ENCODE measurements at regions not wholly inside any gene's neighbourhood (a gene's known extent, or its start where the extent isn't known, plus 50 kb on each side); places are given as distances from the start of the nearest gene placed in this dataset.

DNA sequence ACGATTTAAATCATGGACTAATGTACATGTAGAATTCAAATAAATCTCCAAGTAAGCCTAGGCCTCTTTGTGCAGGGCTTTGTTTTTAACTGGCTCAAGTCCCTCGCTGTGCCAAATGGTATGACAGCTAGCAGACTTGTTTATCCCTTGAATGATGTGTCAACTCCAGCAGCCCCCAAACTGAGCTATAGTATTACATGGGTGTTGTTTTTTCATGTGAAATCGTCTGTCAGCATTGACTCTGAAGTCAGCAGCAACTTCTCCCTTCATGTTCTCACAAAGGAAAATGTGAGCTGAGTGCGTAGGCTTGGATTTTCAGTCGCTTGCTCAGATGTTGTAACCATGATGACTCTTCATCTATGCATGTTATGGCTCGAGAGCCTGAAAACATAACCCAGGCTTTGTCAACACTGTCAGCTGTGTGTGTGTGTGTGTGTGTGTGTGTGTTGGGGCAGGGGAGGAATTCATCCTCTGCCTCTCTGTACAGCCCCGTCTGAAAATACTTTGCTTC is 73.3 kb downstream of the PTHLH start (continued):
- TF ChIP-seq, protein P1, sequence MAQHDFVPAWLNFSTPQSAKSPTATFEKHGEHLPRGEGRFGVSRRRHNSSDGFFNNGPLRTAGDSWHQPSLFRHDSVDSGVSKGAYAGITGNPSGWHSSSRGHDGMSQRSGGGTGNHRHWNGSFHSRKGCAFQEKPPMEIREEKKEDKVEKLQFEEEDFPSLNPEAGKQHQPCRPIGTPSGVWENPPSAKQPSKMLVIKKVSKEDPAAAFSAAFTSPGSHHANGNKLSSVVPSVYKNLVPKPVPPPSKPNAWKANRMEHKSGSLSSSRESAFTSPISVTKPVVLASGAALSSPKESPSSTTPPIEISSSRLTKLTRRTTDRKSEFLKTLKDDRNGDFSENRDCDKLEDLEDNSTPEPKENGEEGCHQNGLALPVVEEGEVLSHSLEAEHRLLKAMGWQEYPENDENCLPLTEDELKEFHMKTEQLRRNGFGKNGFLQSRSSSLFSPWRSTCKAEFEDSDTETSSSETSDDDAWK (CRISPR knock-in tag; IDR thresholded peaks at IDR 0.05) = no peak
- no peak for TF ChIP-seq ATF6 (CRISPR knock-in tag; conservative IDR thresholded peaks at IDR 0.05)
- no peak for TF ChIP-seq LBX2 (CRISPR knock-in tag; IDR thresholded peaks at IDR 0.05; ENCODE audit: borderline replicate concordance)
- TF ChIP-seq, protein P2, sequence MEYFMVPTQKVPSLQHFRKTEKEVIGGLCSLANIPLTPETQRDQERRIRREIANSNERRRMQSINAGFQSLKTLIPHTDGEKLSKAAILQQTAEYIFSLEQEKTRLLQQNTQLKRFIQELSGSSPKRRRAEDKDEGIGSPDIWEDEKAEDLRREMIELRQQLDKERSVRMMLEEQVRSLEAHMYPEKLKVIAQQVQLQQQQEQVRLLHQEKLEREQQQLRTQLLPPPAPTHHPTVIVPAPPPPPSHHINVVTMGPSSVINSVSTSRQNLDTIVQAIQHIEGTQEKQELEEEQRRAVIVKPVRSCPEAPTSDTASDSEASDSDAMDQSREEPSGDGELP (IDR thresholded peaks at IDR 0.05; ENCODE audit: borderline replicate concordance, low read depth) = peak; percentile 93
- no peak for TF ChIP-seq KLF12 (CRISPR knock-in tag; IDR thresholded peaks at IDR 0.05; ENCODE audit: borderline replicate concordance)
- no peak for TF ChIP-seq HINFP (CRISPR knock-in tag; IDR thresholded peaks at IDR 0.05; ENCODE audit: low read depth)
- TF ChIP-seq SP140L (CRISPR knock-in tag; IDR thresholded peaks at IDR 0.05; ENCODE audit: borderline replicate concordance) = no peak
- TF ChIP-seq ZNF530 (CRISPR knock-in tag; IDR thresholded peaks at IDR 0.05; ENCODE audit: low read depth) = no peak
- no peak for TF ChIP-seq KDM5B (CRISPR knock-in tag; IDR thresholded peaks at IDR 0.05; ENCODE audit: borderline replicate concordance)
- TF ChIP-seq, protein P3, sequence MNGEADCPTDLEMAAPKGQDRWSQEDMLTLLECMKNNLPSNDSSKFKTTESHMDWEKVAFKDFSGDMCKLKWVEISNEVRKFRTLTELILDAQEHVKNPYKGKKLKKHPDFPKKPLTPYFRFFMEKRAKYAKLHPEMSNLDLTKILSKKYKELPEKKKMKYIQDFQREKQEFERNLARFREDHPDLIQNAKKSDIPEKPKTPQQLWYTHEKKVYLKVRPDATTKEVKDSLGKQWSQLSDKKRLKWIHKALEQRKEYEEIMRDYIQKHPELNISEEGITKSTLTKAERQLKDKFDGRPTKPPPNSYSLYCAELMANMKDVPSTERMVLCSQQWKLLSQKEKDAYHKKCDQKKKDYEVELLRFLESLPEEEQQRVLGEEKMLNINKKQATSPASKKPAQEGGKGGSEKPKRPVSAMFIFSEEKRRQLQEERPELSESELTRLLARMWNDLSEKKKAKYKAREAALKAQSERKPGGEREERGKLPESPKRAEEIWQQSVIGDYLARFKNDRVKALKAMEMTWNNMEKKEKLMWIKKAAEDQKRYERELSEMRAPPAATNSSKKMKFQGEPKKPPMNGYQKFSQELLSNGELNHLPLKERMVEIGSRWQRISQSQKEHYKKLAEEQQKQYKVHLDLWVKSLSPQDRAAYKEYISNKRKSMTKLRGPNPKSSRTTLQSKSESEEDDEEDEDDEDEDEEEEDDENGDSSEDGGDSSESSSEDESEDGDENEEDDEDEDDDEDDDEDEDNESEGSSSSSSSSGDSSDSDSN (CRISPR knock-in tag; IDR thresholded peaks at IDR 0.05) = no peak
- TF ChIP-seq YEATS4 (CRISPR knock-in tag; IDR thresholded peaks at IDR 0.05; ENCODE audit: borderline replicate concordance) = no peak; the same call in 1 of the 2 replicates
- TF ChIP-seq ZBTB20 (CRISPR knock-in tag; IDR thresholded peaks at IDR 0.05; ENCODE audit: borderline replicate concordance, low read depth) = no peak; the same call in 1 of the 2 replicates
- no peak for TF ChIP-seq CHD4 (IDR thresholded peaks at IDR 0.05; ENCODE audit: borderline replicate concordance, low read length)
- no peak for TF ChIP-seq STAT5B (CRISPR knock-in tag; IDR thresholded peaks at IDR 0.05)
- no peak for TF ChIP-seq ZNF30 (CRISPR knock-in tag; IDR thresholded peaks at IDR 0.05)
- no peak for TF ChIP-seq IRX3 (CRISPR knock-in tag; IDR thresholded peaks at IDR 0.05; ENCODE audit: borderline replicate concordance, low read depth)
- TF ChIP-seq, protein P4, sequence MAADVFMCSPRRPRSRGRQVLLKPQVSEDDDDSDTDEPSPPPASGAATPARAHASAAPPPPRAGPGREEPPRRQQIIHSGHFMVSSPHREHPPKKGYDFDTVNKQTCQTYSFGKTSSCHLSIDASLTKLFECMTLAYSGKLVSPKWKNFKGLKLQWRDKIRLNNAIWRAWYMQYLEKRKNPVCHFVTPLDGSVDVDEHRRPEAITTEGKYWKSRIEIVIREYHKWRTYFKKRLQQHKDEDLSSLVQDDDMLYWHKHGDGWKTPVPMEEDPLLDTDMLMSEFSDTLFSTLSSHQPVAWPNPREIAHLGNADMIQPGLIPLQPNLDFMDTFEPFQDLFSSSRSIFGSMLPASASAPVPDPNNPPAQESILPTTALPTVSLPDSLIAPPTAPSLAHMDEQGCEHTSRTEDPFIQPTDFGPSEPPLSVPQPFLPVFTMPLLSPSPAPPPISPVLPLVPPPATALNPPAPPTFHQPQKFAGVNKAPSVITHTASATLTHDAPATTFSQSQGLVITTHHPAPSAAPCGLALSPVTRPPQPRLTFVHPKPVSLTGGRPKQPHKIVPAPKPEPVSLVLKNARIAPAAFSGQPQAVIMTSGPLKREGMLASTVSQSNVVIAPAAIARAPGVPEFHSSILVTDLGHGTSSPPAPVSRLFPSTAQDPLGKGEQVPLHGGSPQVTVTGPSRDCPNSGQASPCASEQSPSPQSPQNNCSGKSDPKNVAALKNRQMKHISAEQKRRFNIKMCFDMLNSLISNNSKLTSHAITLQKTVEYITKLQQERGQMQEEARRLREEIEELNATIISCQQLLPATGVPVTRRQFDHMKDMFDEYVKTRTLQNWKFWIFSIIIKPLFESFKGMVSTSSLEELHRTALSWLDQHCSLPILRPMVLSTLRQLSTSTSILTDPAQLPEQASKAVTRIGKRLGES (CRISPR knock-in tag; IDR thresholded peaks at IDR 0.05; ENCODE audit: borderline replicate concordance) = no peak

All from HepG2 (cell line).